Nephron (organoid): ENCODE measurements at regions not wholly inside any gene's neighbourhood (a gene's known extent, or its start where the extent isn't known, plus 50 kb on each side); places are given as distances from the start of the nearest gene placed in this dataset.

Experiments
- H3K27ac Mint-ChIP-seq, 3 experiments: 2 replicates each; pipeline ENCODE4 v1.8.0; 2020; ENCODE audit warnings: mixed read lengths in 3 of 3, mild to moderate bottlenecking in 2 of 3, moderate library complexity in 1 of 3
- H3K27me3 Mint-ChIP-seq: 2 replicates; pipeline ENCODE4 v1.8.0; 2021; ENCODE audit warnings: low read depth, mild to moderate bottlenecking, moderate library complexity, mixed read lengths
- H3K36me3 Mint-ChIP-seq: 2 replicates; pipeline ENCODE4 v1.8.0; 2020; ENCODE audit warnings: low read depth, mixed read lengths
- H3K4me1 Mint-ChIP-seq: 2 replicates; pipeline ENCODE4 v1.8.0; 2020; ENCODE audit warnings: mixed read lengths
- H3K4me3 Mint-ChIP-seq, 3 experiments: 2 replicates each; pipeline ENCODE4 v1.8.0; 2020; ENCODE audit warnings: mild to moderate bottlenecking in 3 of 3, mixed read lengths in 3 of 3, moderate library complexity in 2 of 3
- H3K9me3 Mint-ChIP-seq: 2 replicates; pipeline ENCODE4 v1.8.0; 2020; ENCODE audit warnings: mixed read lengths
- TF ChIP-seq, protein P1 (sequence below), 3 experiments: fragments of 200-600 bp; sonication (generic); IDR thresholded peaks; one replicate each; pipeline ENCODE4 v1.5.0; 2021; ENCODE audit warnings: antibody characterized with exemption in 3 of 3; ENCODE audit not compliant: unreplicated experiment in 3 of 3

GRCh38 chr12:19927661-19928060 is 440.7 kb upstream of the PDE3A start:
- TF ChIP-seq, protein P1, sequence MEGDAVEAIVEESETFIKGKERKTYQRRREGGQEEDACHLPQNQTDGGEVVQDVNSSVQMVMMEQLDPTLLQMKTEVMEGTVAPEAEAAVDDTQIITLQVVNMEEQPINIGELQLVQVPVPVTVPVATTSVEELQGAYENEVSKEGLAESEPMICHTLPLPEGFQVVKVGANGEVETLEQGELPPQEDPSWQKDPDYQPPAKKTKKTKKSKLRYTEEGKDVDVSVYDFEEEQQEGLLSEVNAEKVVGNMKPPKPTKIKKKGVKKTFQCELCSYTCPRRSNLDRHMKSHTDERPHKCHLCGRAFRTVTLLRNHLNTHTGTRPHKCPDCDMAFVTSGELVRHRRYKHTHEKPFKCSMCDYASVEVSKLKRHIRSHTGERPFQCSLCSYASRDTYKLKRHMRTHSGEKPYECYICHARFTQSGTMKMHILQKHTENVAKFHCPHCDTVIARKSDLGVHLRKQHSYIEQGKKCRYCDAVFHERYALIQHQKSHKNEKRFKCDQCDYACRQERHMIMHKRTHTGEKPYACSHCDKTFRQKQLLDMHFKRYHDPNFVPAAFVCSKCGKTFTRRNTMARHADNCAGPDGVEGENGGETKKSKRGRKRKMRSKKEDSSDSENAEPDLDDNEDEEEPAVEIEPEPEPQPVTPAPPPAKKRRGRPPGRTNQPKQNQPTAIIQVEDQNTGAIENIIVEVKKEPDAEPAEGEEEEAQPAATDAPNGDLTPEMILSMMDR (IDR thresholded peaks at IDR 0.05; ENCODE audit: unreplicated experiment in 3 of 3) = no peak
- peaks cover 7% of the 10 kb centered on the region for H3K27me3 Mint-ChIP-seq
- H3K27ac Mint-ChIP-seq = peak overlapping the region in 1 of 3 experiments; percentile 43
- H3K9me3 Mint-ChIP-seq = peaks cover 4% of the 10 kb centered on the region
- no peak overlapping the region for H3K4me3 Mint-ChIP-seq
- H3K4me1 Mint-ChIP-seq = peaks cover 8% of the 10 kb centered on the region
- H3K36me3 Mint-ChIP-seq = no peaks in the 10 kb centered on the region

GRCh38 chr12:19932413-19932812 is 435.9 kb upstream of the PDE3A start:
- peaks cover under 1% of the 10 kb centered on the region for H3K27me3 Mint-ChIP-seq
- H3K4me1 Mint-ChIP-seq = peaks cover 6% of the 10 kb centered on the region
- H3K36me3 Mint-ChIP-seq = no peaks in the 10 kb centered on the region

GRCh38 chr12:19933924-19934323 is 434.4 kb upstream of the PDE3A start:
- Mint-ChIP-seq H3K9me3 (peaks cover 1% of the 10 kb centered on the region), H3K27ac (no peak overlapping the region), H3K27me3 (no peaks in the 10 kb centered on the region), H3K4me3 (no peak overlapping the region), H3K4me1 (no peaks in the 10 kb centered on the region), H3K36me3 (no peaks in the 10 kb centered on the region)
- TF ChIP-seq, protein P1 (IDR thresholded peaks at IDR 0.05; ENCODE audit: unreplicated experiment in 3 of 3) = no peak

More at GRCh38 chr12:19932413-19932812, 435.9 kb upstream of the PDE3A start:
- Mint-ChIP-seq H3K4me3 (no peak overlapping the region), H3K9me3 (peaks cover 4% of the 10 kb centered on the region), H3K27ac (no peak overlapping the region)
- TF ChIP-seq, protein P1 (IDR thresholded peaks at IDR 0.05; ENCODE audit: unreplicated experiment in 3 of 3) = no peak

GRCh38 chr12:19937161-19937560 is 431.2 kb upstream of the PDE3A start:
- Mint-ChIP-seq H3K4me1 (no peaks in the 10 kb centered on the region), H3K27me3 (no peaks in the 10 kb centered on the region), H3K27ac (no peak overlapping the region), H3K36me3 (no peaks in the 10 kb centered on the region), H3K4me3 (no peak overlapping the region), H3K9me3 (no peaks in the 10 kb centered on the region)
- TF ChIP-seq, protein P1 (IDR thresholded peaks at IDR 0.05; ENCODE audit: unreplicated experiment in 3 of 3) = no peak

GRCh38 chr12:19938031-19938430 is 430.3 kb upstream of the PDE3A start:
- no peaks in the 10 kb centered on the region for H3K4me1 Mint-ChIP-seq
- H3K9me3 Mint-ChIP-seq = no peaks in the 10 kb centered on the region
- H3K27me3 Mint-ChIP-seq = no peaks in the 10 kb centered on the region
- TF ChIP-seq, protein P1 (IDR thresholded peaks at IDR 0.05; ENCODE audit: unreplicated experiment in 3 of 3) = no peak
- no peak overlapping the region for H3K27ac Mint-ChIP-seq
- H3K36me3 Mint-ChIP-seq = no peaks in the 10 kb centered on the region
- H3K4me3 Mint-ChIP-seq = no peak overlapping the region

DNA sequence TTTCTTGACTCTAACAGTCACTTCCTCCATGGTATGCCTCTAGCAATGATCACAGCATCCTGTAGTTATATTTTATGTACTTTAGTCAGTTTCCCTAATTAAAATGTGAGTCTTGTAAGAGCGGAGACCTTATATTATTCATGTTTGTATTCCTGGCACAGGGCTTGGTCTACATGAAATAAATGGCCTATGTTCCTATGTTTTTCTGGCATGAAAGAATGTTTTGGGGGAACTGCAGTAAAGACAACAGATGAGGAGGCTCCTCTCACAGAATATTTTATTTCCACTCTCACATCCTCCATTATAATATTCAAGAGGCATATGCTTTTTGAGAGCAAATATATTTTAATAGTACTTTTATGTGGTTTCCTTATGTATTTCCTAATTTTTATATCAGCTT is 429.8 kb upstream of the PDE3A start:
- no peak overlapping the region for H3K27ac Mint-ChIP-seq
- no peaks in the 10 kb centered on the region for H3K4me1 Mint-ChIP-seq

More for the DNA sequence above, 429.8 kb upstream of the PDE3A start:
- Mint-ChIP-seq H3K4me3 (no peak overlapping the region), H3K27me3 (peaks cover 3% of the 10 kb centered on the region), H3K9me3 (no peaks in the 10 kb centered on the region), H3K36me3 (no peaks in the 10 kb centered on the region)
- TF ChIP-seq, protein P1 (IDR thresholded peaks at IDR 0.05; ENCODE audit: unreplicated experiment in 3 of 3) = no peak
